ENCODE measurements at regions not wholly inside any gene's neighbourhood (a gene's known extent, or its start where the extent isn't known, plus 50 kb on each side); places are given as distances from the start of the nearest gene placed in this dataset.

DNA sequence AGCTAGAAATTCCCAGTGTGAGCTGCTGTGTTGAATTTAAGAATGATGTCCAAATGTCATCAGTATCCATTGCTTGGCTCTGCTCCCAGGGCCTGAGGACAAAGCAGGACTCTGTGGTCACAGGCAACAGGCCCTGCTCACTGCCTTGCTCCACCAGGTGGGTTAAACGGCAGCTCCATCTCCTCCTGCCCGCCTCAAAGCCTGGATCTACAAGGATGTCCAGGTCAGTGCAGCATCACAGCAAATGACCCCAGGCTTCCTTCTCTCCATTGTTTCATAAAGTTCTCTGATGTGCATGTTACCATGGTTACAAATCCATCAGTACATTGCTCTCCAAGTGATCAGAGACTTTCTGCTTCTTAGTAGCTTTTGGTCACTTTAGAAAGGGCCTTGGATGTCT lies 322.0 kb upstream of the ZNF32 start:
- no peak for DNase-seq (ENCODE audit: low read depth)

DNA sequence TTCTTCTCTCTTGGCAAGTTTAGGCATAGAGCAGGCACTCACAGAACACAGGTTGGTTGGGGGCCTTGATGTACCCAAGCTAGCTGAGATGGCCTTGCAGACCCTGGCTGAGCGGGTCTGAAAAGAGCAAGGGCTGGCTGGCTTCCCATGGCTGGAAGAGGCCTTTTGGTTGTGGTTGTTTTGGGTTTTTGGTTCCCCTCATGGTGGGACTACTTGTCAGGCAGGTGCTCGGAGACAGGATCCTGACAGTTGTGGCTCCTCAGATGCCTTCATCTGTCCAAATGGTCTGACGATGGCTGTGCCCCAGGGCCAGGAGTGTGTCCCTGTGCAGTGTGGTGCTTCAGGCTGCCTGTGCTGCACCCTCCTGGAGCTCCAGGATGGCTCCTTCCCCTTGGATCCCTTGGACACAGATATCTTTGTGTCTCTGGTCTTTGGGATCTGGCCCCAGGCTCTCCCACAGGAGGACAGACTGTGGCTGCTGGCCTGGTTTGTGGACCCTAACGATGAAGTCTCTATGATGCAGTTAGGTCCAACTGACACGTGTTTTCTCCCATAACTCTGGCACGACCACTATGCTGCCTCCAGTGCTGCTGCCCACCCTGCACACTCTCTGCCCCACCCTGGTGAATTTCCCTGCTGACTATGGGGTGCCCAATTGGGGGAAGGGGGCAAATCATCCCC lies 321.5 kb upstream of the ZNF32 start:
- no peak for DNase-seq (ENCODE audit: low read depth)

DNA sequence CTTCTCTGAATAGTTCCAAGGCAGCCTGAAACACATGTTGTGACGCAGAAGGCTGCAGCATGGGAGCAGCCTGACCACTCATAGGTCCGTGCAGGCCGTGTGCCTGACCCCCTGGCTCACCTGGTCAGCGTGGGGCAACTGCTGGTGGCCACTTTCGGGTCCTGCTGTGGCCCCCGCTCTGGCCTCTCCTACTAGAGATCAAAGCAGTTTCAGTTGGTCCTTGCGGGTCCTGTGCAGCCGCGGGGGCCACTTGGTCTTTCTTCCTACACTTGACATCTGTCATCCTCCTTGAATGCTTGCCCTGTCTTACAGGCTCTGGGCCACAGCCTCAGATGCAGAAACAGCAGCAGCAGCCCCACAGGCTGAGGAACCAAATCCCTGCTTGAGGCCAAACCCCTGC lies 320.8 kb upstream of the ZNF32 start:
- no peak for DNase-seq (ENCODE audit: low read depth)

DNA sequence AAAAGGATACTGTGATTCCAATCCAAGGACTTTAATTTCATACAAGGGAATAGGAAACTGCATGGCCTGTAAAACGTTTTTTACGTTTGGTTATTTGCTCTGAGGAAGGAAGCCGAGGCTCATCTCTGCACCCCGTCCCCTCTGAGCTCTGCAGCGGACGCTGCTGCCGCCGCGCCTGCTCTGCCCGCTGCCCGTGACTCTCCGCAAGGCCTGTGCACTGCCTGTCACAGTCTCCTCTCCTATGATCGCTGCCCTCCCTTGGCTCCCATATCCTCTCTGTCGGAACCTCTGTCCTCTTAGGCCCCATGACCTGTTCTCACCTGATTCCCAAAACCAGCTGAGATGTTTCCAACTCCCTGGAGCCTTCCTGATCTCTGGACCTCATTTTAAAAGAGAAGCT lies 320.3 kb upstream of the ZNF32 start:
- no peak for DNase-seq (ENCODE audit: low read depth)

DNA sequence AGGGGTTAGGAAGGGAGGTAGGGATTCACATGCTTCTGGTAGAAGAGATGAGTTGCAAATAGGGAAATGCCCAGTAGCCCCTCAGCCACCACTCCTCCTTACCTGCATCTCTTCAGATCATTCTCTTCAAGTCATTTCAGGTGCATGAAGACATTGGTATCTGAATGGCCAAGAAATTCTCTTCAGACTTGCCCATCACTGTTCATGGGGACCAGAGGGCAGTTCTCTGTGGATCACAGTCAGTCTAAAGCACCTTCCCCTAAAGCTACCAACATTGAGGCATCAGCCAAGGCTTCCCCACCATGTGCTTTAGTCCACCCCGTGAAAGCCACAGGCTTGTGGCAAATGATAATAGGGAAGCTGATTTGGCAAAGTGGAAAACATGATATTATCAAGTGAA lies 319.4 kb upstream of the ZNF32 start:
- no peak for DNase-seq (ENCODE audit: low read depth)

DNA sequence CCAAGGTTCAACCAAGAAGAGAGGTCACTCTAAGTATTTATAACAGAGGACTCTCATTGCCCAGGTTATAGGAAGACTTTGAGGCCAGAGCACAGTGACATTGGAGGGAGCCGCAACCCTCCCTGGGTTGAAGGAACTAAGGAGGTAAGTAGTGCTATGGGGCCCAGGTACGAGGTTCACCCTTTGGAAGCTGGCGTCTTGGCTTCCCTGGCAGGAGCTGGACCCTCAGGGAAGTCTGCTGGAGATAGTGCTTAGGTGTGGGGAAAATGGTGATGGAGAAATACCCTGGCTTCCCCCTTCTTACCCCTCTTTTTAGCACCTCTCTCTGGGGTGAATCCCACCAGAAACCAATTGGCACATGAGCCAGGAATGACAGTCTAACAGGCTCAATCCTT lies 317.9 kb upstream of the ZNF32 start:
- no peak for DNase-seq (ENCODE audit: low read depth)

DNA sequence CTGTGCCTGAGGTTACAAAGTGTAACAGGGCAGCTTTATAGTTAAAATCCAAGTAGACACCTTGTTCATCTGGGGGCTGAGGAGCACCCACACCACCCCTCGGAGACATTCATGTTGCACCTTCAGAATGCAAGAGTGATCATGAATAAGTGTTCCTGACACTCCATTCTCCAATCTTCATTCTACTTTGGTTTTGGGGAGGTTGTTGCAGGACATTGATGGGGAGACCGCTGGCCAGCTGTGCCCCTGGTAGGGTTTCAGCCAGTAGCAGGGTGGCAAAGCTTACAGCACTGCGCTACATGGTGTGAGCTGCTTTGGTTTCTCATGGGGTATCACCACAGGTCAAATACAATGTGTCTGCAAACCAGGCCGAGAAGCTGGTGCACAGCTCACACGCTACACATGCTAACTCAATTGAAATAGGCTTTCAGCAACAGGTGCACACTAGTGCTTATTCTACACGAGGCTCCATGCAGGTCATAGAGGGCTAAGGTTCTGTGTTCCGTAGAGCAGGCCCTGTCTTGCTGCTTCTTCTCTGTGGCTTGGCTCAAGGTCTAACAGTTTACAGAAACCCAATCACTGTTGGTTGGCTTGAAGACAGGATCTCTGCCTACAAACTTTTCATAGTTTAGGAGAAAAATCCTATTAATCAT lies 317.4 kb upstream of the ZNF32 start:
- DNase-seq (ENCODE audit: low read depth), result no peak

DNA sequence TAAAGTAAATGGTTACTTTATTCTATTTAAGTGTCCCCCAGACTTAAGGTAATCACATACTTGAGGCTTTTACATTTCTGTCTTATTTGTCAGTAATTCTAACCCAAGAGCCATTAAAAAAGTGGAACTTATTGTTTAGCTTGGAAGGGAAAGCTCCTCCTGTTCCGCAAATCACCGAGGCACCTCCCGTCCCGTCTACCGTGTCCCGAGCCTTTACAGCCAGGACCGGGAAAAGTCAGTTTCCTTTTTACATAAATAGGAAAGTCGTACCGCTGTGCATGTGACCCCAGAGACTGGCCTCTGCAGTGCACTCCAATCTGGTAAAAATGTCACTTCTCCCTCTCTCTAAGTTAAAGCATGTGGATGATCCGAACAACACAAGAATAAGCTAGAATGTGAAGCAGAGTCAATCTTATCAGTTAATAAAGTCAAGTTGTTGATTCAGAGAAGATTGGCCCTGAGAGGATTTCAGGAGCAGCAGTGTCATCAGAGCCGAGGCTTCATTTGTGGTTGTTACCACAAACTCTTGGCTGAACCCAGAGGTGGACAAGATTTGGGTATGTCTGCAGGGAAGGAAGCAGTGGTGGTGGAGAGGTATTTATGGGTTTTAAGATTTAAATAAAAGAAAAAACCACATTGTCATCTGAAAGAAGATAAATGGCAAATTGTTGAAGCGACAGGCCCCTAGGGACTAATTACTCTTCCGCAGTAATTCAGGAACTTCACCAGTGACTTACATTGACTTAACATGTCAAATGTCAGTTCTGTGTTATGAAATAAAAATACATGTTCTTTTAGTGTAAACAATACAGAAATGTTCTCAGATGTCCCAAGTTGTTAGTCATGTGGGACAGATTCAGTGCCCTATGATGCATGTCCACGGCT lies 316.6 kb upstream of the ZNF32 start:
- no peak for DNase-seq (ENCODE audit: low read depth)

DNA sequence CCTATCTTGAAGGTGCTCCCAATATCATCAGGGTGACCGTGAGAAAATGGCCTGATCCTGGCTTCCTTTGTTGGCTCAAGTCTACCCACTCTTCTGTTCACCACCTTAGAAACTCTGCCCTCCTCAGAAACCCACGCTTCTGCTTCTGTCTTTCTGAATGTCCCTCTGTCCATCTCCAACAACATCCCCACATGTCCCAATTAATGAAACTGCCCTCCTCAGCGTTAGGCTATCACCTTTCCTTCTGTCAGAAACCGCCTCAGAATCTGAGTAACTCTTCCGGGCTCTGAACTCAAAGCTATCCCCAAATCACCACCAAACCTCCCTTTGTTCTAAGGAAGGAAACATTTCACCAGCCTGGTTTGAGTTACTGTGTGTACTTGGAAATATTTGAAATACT lies 315.8 kb upstream of the ZNF32 start:
- no peak for DNase-seq (ENCODE audit: low read depth)

DNA sequence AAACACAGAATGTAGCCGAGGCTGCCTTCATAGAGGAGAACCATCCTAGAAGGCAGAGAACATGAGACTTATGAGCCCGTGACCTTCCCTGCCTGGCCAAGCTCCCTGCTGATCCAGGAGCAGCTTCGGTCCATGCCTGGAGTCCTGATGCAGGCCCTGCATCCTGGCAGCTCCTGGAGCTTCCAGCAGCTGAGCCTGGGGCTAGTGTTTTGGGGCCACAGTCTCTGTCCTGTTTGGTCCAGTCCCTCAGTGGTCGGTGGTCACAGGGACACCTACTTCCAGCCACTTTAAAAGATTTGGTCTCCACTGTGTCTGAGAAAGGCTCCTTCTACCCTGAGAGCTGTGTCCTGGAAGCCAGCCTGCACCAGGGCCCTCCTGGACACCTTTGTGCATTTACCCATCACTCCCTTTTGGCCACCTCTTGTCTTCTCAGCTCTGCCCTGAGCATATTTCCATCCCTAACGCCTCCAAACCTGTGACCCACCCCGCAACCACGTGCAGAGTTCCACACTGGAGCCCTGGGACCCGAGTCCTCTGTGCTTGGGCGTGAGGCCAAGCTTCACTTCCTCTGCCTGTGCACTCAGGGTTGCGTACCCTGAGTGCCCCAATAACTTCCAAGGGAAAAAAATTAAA lies 315.2 kb upstream of the ZNF32 start:
- DNase-seq (ENCODE audit: low read depth), result no peak

DNA sequence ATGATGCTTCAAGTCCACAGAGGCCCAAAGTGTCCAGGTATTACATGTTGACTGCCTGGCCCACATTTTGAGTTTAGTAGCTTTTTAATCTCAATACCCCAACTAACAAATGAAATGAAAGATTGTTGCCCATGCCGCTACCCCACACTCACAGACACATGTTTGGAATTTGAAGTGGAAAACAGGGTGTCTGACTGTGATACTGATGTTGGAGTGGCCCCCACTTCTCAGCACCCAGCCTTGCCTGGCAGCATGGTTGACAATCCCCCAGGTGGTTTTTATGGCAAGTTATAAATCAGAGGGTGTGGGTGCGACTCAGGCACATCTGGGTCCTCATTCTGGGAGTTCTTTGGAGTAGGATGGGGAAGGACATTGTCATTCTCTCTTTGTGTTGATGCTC lies 314.7 kb upstream of the ZNF32 start:
- no peak for DNase-seq (ENCODE audit: low read depth)

DNA sequence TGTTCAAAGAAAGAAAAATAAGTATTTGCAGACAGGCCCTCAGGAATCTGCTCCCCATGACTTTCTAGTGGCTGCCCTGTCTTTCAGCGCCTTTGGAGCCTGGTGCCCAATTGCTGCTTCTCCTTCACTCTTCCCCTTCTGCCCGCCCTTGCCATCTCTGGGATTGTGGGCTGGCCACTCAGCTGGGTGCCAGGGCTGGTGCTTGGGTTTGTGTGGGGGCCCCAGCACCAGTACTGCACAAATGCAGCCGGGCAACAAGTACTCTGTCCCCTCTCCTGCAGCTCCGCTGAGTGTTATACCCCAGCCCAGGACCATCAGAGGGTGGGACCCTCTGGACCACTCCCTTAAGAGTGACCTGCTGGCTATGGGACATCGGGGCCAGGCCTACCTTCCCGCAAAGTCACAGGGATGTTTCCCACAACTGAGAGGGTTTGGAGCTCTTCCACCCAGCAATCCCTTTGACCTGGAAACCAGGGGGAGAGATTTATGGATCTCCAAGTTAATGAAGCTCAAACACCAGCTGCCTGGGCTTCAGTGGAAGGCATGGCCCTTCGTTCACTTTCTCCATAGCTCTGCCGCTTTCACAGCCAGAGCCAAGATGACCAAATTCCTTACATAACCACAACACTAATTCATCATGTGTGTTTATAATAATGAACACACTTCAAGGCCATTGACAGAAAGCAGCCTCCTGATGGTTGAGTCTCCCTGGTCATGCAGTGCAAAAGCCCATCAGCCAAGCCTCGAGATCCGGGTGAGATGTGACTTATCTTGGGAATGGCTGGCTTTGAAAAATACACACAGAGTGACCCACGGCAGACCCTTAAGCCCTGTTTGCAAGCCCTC lies 313.9 kb upstream of the ZNF32 start:
- no peak for DNase-seq (ENCODE audit: low read depth)

DNA sequence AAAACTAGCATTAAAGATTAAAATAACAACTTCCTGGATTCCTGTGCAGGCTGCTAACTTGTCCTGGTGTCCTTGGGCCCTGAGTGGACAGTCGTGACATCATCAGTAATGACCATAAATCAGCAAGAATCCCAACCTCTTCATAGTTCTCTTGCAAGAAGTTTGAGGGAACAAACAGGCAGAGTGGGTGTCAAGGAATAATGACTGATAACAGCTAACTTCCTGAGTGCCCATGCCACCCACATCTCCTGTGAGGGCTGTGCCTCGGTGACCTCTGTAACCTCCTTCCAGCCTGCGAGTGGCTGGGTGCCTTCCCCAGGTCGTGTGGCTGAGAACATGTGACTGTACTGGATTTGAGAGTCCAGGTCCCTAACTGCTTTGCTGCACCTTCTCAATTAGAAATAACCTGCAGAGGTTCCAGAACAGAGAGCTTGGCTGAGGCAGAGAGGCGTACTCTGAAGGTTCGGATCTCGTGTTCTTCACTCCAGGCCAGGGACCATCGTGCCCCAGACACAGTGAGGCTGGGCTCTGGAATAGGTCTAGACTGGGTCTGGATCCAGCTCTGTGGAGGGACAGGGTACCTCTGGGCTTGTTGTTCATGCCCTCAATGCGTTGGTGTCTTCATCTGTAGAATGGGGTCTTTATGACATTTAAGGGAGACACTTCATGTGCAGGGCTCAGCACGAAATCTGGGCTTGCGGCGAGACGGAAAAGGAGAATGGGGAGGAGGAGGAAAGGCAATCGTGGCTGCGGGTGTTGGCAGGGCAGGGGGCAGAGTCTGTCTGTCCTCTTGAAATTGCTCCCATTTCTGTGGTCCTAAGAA lies 313.1 kb upstream of the ZNF32 start:
- DNase-seq (ENCODE audit: low read depth), result no peak

DNA sequence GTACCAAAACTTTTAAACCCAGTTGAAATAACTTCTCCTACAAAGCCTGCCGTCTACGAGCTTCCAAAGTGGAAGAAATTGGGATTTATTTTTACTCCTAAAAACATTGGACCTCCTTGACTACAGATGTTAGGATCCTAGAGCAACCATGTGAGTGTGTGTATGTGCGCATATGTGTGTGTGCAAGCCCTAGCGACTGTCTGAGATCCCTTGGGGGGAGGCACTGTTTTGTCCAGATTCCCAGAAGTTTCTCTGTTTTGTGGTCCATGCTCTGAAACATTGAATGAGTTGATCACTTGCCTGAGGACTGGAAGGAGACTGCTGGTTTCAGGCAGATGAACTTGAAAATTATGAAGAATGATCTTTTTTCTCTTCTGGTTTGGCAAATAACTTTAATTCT lies 312.3 kb upstream of the ZNF32 start:
- no peak for DNase-seq (ENCODE audit: low read depth)

DNA sequence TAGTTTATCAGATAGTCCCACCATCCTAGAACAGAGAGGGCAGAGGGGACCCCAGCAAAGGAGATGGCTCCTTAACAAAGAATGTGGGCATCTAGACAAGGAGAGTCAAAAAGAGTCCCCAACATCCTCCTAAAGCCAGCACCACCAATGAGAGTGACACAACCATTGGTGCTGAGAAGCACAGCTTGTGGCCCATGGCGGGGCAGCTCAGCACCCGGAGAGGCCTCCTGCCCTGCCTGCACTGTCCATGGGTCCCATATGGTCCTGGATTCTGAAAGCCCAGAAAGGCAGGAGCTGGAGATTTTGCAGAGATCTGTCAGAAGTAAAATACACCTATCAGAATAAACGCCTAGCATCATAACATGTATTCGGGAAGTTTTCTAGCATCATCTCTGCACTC lies 311.8 kb upstream of the ZNF32 start:
- no peak for DNase-seq (ENCODE audit: low read depth)

DNA sequence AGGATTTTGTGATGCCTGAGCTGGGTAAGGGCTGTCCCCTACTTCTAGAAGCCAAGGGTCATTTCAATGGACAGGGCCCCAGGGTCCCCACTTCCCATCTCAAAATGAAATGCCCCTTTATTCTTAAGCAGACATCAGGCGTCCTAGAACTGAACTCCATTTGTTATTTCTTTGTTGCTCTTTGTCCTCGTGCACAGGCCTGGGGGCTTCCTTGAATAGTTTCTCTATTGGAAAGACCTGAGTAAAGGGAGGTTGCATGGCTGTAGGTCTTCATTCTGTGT lies 311.4 kb upstream of the ZNF32 start:
- DNase-seq (ENCODE audit: low read depth), result no peak

DNA sequence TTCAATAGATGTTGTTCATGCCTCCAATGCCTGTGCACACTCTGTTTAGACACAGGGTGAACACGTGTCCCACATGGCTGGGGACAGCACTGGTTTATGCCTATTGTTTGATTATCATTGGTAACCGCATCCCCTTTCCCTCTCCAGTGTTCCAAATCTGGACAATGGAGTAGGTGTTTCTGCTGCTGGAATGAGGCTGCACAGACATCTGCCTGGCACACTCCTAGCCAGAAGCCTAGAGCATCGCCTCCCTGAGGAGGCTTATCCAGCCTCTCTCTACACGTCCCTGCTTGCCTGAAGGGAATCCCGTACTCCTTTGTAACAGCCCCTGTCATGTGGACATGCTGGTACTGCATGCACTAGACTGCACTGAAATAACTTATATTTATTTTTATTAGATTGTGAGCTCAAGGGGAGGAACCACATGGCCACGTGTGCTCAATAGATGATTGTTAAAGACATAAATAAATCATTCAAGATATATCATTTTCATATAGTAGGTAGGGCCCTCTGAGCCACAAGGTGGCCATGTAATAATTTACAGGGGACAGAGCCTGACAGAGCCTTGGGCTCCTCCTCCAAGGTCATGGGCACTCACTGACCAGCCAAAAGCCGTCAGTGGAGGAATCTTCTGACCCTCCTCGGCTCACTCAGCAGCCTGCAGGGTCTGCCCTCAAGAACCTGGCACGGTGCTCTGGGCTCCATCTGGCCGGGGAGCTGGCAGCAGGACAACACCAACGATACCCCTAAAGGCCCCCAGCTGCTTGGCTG lies 310.9 kb upstream of the ZNF32 start:
- no peak for DNase-seq (ENCODE audit: low read depth)

DNA sequence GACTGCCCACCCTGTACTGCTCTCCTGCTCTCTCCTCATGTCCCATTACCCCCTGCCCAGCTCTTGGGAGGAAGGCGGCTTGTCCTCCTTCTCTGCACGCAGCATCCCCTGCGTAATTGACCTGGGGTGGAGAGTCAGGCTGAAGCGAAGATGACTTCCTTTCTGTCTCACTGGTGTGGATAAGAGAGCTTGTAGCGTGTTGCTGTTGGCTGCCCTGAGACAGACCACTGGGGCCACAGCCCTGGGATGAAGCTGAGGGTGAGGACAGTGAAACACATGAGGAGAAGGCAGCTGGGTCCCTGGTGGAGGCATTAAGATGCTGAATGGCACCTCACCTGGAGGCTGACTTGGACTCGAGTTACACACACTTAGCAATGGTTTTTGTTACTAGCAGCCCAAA lies 310.3 kb upstream of the ZNF32 start:
- DNase-seq (ENCODE audit: low read depth), result no peak

DNA sequence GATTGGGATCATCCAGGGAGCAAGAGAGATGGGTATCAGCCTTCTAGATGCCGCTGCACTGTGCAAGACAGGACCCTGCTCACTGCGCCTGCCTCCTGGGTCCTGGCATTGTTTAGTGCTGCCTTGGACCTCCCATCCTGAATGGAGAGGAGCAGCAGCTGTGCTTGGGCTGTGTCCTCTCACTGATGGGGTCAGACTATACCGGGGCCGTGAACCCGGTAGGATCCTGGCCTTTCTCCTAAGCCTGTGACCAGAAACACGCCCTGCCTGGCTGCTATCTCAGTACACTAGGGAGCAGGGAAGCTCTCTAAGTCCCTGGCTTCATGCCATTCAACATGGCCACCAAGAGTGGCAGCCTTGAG lies 309.4 kb upstream of the ZNF32 start:
- DNase-seq (ENCODE audit: low read depth), result no peak

DNA sequence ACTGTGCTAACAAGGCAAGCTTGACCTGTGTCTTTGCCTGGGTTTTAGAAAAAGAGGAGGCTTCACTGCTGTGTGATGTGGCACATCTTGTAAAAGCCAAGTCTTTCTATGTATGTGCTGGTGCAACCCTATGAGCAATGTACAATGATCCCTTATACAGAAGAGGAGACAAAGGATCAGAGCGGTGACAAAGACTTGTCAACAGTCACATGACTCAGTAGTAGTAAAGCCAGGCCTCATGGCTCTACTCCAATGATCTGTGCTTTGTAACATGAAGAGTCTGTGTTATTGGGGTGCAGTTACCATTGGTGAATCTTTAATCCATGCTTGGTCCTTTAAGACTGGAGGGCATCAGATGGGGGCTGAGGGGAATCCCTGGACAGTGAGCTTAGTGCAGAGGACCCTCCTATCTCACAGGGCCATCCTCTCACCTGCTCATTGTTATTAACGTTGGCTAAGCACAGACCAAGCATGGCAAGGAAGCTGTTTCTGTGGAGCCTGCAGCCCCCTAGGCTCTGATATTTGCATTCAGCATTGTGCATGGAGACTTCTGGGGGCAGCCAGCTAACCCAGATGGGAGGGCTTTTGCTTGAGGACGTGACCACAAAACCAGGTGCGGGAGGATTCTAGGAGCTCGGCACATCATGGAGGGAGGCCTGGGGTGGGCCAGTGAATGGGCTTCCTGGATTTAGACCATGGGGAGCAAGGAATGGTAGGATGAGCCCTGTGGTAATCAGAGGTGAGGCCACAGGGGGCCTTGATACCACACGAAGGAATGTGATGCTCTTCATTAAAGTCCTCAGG lies 308.8 kb upstream of the ZNF32 start:
- no peak for DNase-seq (ENCODE audit: low read depth)
